ENCODE measurements at regions not wholly inside any gene's neighbourhood (a gene's known extent, or its start where the extent isn't known, plus 50 kb on each side); places are given as distances from the start of the nearest gene placed in this dataset.
"Not testable (repeated sequence)": the region's sequence is repeated elsewhere in the genome, so short reads cannot be mapped to it uniquely, and the experiment has no call there.

GRCh38 chr5:154654486-154655371, 100.4 kb upstream of the LARP1 start:
- TF ChIP-seq, protein P1, sequence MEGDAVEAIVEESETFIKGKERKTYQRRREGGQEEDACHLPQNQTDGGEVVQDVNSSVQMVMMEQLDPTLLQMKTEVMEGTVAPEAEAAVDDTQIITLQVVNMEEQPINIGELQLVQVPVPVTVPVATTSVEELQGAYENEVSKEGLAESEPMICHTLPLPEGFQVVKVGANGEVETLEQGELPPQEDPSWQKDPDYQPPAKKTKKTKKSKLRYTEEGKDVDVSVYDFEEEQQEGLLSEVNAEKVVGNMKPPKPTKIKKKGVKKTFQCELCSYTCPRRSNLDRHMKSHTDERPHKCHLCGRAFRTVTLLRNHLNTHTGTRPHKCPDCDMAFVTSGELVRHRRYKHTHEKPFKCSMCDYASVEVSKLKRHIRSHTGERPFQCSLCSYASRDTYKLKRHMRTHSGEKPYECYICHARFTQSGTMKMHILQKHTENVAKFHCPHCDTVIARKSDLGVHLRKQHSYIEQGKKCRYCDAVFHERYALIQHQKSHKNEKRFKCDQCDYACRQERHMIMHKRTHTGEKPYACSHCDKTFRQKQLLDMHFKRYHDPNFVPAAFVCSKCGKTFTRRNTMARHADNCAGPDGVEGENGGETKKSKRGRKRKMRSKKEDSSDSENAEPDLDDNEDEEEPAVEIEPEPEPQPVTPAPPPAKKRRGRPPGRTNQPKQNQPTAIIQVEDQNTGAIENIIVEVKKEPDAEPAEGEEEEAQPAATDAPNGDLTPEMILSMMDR (IDR thresholded peaks at IDR 0.05; ENCODE audit: insufficient read depth, low read length, missing control alignments): no peak
- ChIA-PET POLR2A (no interaction called here), CTCF (interaction anchor here (0.7 to 1.6 kb wide), 3 partner anchors 117 to 189 kb away, joined by 3 to 7 read pairs (median 3); no protein-coding TSS in a partner anchor)
- no peak overlapping the region for H3K4me3 ChIP-seq (ENCODE audit: low read depth, low read length)
- no peak for DNase-seq (ENCODE audit: low read depth, low spot score)

- ChIA-PET CTCF (interaction anchor here (0.7 to 1.8 kb wide), 5 partner anchors 118 to 203 kb away, joined by 3 to 7 read pairs (median 4); no protein-coding TSS in a partner anchor), POLR2A (no interaction called here)
- TF ChIP-seq, protein P1 (IDR thresholded peaks at IDR 0.05; ENCODE audit: insufficient read depth, low read length, missing control alignments): no peak
- no peak for DNase-seq (ENCODE audit: low read depth, low spot score)
- no peak overlapping the region for H3K4me3 ChIP-seq (ENCODE audit: low read depth, low read length)
These were observed 101.3 kb upstream of the LARP1 start for GRCh38 chr5:154653764-154654485.

DNA sequence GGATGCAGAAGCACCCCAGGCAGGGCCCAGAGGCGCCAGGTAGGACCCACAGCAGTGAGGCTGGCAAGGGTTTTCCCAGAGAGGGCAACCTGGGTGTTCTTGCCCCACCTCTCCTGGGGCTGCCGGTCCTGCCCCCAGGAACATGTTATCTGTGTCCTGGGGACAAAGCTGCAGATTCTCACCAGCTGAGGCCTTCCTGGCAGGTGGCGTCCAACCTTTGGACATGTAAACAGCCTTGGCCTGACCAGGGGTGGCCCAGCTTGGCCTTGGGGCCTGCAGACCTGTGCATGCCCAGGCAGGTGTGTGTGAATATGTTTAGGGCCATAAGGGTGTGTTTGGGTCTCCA, 101.8 kb upstream of the LARP1 start:
- TF ChIP-seq, protein P1 (IDR thresholded peaks at IDR 0.05; ENCODE audit: insufficient read depth, low read length, missing control alignments): no peak

DNA sequence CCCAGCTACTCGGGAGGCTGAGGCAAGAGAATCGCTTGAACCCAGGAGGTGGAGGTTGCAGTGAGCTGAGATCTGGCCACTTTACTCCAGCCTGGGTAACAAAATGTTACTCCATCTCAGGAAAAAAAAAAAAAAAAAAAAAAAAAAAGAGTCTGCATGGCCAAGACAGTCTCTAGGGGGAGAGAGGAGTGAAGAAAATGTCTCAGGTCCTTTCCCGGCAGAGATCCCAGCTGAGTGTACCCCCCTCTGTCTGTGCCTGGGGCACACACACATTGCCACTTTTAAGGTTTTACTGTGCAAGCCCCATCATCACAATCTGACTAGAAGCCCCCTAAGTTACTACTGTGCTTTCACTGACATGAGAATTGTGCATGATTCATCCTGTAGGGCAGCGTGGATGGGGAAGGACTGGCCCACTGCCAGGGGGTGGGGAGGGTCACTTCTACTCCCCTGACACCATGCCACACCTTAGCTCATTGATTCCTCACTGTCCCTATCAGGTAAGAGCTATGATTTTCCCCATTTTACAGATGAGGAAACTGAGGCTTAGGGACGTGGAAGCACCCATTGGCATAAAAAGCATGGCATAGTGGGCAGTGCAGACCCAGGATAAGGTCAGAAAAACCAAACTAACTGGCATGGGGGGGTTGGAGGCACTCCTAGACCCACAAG, 102.3 kb upstream of the LARP1 start:
- no peak overlapping the region for H3K4me3 ChIP-seq (ENCODE audit: low read depth, low read length)
- POLR2A ChIA-PET: no interaction called here
- CTCF ChIA-PET: interaction anchor here (0.7 to 1.8 kb wide), 8 partner anchors 137 to 1870 kb away, joined by 3 to 5 read pairs (median 3); no protein-coding TSS in a partner anchor
- DNase-seq (ENCODE audit: low read depth, low spot score): no peak
- TF ChIP-seq, protein P1 (IDR thresholded peaks at IDR 0.05; ENCODE audit: insufficient read depth, low read length, missing control alignments): no peak

More for the DNA sequence above, 101.8 kb upstream of the LARP1 start:
- DNase-seq (ENCODE audit: low read depth, low spot score): no peak
- CTCF ChIA-PET: interaction anchor here (0.7 to 1.8 kb wide), 7 partner anchors 137 to 1870 kb away, joined by 3 to 5 read pairs (median 3); no protein-coding TSS in a partner anchor
- H3K4me3 ChIP-seq (ENCODE audit: low read depth, low read length): no peak overlapping the region
- POLR2A ChIA-PET: no interaction called here

DNA sequence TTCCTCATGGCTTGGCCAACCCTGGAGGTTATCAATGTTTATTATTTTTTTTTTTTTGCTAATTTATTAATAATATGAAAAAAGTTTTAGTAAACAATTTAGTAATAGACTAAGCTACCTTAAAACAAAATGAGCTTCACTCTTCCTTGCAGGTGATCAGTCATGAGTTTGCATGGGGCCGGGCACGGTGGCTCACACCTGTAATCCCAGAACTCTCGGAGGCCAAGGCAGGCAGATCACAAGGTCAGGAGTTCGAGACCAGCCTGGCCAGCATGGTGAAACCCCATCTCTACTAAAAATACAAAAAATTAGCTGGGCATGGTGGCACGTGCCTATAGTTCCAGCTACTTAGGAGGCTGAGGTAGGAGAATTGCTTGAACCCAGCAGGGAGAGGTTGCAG, 103.4 kb upstream of the LARP1 start:
- CTCF ChIA-PET: interaction anchor here (0.9 to 7.1 kb wide), 7 partner anchors 8 to 285 kb away, joined by 3 to 103 read pairs (median 3); no protein-coding TSS in a partner anchor
- POLR2A ChIA-PET; H3K4me3 ChIP-seq (ENCODE audit: low read depth, low read length): not testable (repeated sequence)

DNA sequence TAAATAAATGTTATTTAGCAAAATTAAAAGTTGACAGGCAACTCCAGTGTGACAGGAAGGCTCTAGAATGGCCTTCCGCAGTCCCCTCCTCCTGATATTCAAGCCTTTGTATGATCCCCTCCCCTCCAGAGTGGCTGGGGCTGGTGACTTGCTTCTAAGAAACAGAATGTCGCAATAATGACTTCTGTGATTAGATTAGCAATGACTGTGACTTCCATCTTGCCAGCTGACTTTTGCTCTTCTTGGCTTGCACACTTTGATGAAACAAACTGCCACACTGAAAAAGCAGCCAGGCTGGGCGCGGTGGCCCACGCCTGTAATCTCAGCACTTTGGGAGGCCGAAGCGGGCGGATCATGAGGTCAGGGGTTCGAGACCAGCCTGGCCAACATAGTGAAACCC, 106.5 kb upstream of the LARP1 start:
- no peak for DNase-seq (ENCODE audit: low read depth, low spot score)
- ChIA-PET POLR2A (no interaction called here), CTCF (interaction anchor here (0.6 to 7.1 kb wide), 5 partner anchors 9 to 211 kb away, joined by 3 to 103 read pairs (median 4); no protein-coding TSS in a partner anchor)
- TF ChIP-seq, protein P1 (IDR thresholded peaks at IDR 0.05; ENCODE audit: insufficient read depth, low read length, missing control alignments): no peak
- H3K4me3 ChIP-seq (ENCODE audit: low read depth, low read length): no peak overlapping the region

More for the DNA sequence above, 103.4 kb upstream of the LARP1 start:
- not testable (repeated sequence) for DNase-seq (ENCODE audit: low read depth, low spot score)
